A549 (cell line): ENCODE measurements at regions not wholly inside any gene's neighbourhood (a gene's known extent, or its start where the extent isn't known, plus 50 kb on each side); places are given as distances from the start of the nearest gene placed in this dataset.

Source experiments
- CEBPB ChIP-seq, 2 experiments: fragments of >200 bp in 1 of 2; sonication (Bioruptor Twin) in 1 of 2; formaldehyde crosslinking in 1 of 2; IDR thresholded peaks; 2 replicates each; pipeline ENCODE4 v1.6.1; 2012 to 2016
- CHD2 ChIP-seq: fragments of 150-350 bp; IDR thresholded peaks from 2 replicates; pipeline ENCODE4 v1.6.1; 2014; ENCODE audit warnings: low read length; ENCODE audit not compliant: partially characterized antibody
- CTCF ChIP-seq: fragments of >200 bp; sonication (Bioruptor Twin); formaldehyde crosslinking; IDR thresholded peaks from 3 replicates; pipeline ENCODE4 v1.5.1; 2016
- EP300 ChIP-seq, 2 experiments: fragments of >200 bp; sonication (Bioruptor Twin); formaldehyde crosslinking; IDR thresholded peaks; 2 replicates in 1 of 2; 3 replicates in 1 of 2; pipeline ENCODE4 v1.6.1; 2016 to 2017
- FOSL2 ChIP-seq, 2 experiments: fragments of 450-650 bp in 1 of 2; fragments of >200 bp in 1 of 2; sonication (Bioruptor Twin) in 1 of 2; formaldehyde crosslinking; IDR thresholded peaks; 2 replicates each; pipeline versions ENCODE4 v1.5.0 to v1.6.1; 2016 to 2020; ENCODE audit warnings: mild to moderate bottlenecking in 1 of 2, moderate library complexity in 1 of 2
- JUN ChIP-seq, 2 experiments: fragments of >200 bp; sonication (Bioruptor Twin); formaldehyde crosslinking; IDR thresholded peaks; 2 replicates in 1 of 2; 3 replicates in 1 of 2; pipeline ENCODE4 v1.6.1; 2016 to 2017
- MAZ ChIP-seq: fragments of 150-350 bp; IDR thresholded peaks from 2 replicates; pipeline ENCODE4 v1.6.1; 2014; ENCODE audit warnings: antibody characterized with exemption, low read depth, low read length, borderline replicate concordance
- NFE2L2 ChIP-seq: fragments of 150-350 bp; conservative IDR thresholded peaks from 2 replicates; pipeline ENCODE4 v1.6.1; 2014; ENCODE audit warnings: low read length
- POLR2A ChIP-seq: IDR thresholded peaks from 2 replicates; pipeline ENCODE4 v1.6.1; 2012; ENCODE audit warnings: mild to moderate bottlenecking, low read length
- POLR2AphosphoS2 ChIP-seq: conservative IDR thresholded peaks from 2 replicates; pipeline ENCODE4 v1.6.1; 2012; ENCODE audit warnings: low read length, improper control_type of control experiment, inconsistent platforms
- USF2 ChIP-seq: fragments of 450-650 bp; IDR thresholded peaks from 2 replicates; pipeline ENCODE4 v1.6.1; 2014; ENCODE audit warnings: antibody characterized with exemption

- TF ChIP-seq CTCF (no peak), CEBPB (IDR thresholded peaks at IDR 0.05) (no peak), POLR2A (no peak), NFE2L2 (no peak), FOSL2 (IDR thresholded peaks at IDR 0.05) (no peak), FOSL2 (CRISPR knock-in tag; IDR thresholded peaks at IDR 0.05) (no peak), EP300 (IDR thresholded peaks at IDR 0.05) (no peak), USF2 (no peak), CHD2 (no peak), MAZ (no peak), POLR2AphosphoS2 (no peak), JUN (IDR thresholded peaks at IDR 0.05) (no peak)
Measured at GRCh38 chrX:55813150-55813549, 95.6 kb downstream of the RRAGB start.
